C1 segment of cervical spinal cord (tissue), 14 donors: ENCODE measurements at regions not wholly inside any gene's neighbourhood (a gene's known extent, or its start where the extent isn't known, plus 50 kb on each side); places are given as distances from the start of the nearest gene placed in this dataset.
"Not testable (repeated sequence)": the region's sequence is repeated elsewhere in the genome, so short reads cannot be mapped to it uniquely, and the experiment has no call there.

Experiments
- DNase-seq, 14 donors: peaks; one replicate each; lab custom pipeline; 2025; lab: John Stamatoyannopoulos, UW

DNA sequence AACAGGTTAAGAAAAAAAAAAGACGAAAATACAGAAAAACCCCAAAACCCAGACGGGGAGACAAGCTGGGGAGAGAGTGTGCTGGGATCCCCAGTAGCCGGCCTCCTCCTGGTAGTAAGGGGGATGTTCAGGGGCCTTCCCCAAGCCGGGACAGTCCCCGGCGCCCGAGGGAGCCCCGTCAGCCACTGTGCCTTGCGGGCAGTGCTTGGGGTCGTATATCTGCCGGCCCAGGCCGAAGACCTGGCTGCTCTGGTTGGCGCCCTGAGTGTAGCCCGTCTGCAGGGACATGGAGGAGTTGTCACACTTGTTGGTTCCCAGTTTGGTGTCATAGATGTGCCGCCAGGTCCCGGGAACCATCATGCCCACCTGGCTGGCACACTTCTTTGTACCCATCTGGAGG is 287.2 kb upstream of the GADL1 start:
- DNase-seq = no peak

DNA sequence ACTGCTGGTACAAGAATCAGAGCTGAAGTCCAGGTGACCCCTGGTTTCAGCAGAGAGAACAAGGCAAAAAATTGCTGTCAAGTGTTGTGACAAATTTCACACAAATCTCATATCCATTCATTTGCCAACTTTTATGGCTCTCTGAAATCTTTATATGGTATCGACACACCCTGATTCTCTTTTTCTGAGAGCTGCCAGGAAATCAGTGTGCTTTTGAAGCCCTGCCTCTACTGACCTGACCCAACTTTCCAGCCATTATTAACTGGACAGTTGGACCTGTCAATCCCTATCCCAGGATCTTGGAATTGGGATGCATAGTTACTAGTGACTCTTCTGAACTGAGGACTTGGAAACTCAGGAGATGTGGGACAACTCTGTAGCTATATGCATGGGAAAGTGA is 288.2 kb upstream of the GADL1 start:
- no peak for DNase-seq

DNA sequence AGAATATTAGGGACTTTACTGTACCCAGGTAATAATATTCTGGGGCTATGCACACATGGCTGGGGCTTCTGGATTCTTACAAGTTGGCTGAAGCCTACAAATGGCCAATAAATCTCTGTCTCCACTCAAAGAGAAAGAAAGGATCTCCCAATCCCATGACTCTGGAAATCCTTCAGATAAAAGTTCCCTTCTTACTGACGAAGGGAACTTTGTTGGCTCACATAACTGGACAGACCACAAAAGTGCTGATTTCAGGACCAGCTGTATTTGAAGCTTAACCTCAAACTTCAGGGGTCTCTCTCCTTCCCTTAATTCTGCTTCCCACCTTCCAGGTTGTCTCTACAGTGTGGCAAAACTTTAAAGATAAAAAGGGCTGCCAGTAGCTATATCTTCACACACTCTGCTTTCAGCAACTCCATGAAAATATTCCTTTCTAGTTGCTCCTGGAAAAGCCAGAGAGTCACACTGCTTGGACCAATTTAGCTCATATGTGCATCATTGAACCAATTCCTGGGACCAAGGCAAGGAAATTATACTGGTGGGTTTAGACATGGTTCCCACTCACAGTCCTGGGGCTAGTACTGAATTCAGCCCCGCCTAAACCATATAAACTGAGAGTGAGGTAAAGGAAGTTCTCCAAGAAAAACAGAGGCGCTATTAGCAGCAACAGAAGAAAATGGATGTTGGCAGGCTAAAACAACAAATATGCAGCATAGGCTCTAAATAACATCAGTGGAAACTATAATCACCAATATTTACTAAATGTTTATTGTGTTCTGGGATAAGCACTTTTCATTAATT is 290.0 kb upstream of the GADL1 start:
- no peak for DNase-seq

DNA sequence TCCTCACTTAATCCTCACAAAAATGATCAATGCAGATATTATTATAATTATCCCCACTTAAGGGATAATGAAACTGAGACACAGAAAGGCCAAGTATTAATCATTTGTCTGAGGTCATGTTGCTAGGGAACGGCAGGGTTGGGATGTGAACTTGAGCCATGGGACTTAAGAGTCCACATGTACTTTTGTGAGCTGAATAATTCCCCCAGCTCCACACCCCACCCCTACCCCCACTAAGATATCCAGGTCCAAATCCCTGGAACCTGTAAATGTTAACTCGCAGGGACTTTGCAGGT is 290.5 kb upstream of the GADL1 start:
- DNase-seq = no peak

DNA sequence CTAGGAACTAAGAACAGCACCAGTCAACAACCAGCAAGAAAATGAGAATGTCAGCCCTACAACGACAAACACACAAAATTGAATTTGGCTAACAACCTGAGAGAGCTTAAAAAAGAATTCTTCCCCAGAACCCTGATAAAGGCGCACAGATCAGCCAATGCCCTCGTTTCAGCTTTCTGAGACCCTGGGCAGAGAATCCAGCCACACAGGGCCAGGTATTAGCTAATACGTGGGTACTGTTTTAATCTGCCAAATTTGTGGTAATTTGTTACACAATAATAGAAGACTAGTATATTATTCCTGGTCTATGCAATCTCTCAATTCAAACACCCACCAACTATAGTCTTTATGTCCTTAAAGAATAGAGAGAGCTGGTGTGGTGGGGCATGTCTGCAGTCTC is 291.6 kb upstream of the GADL1 start:
- DNase-seq = no peak

DNA sequence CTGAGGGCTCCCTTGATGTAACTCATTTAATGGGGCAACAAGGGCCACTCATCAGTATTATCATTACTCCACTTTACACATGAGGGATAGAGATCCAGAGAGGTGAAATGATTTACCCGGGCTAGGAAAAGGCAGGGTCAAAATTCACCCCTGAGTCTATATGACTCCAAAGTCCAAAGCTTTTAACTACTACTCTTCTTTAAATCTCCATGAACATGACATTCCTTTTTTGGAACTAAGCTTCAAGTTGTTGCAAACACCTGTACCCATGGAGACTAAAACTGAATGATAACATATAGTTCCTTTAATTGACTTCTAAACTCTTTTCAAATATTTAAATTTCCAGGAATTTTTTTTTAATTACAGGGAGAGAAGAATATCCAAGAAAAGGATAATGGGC is 292.9 kb upstream of the GADL1 start:
- no peak for DNase-seq

DNA sequence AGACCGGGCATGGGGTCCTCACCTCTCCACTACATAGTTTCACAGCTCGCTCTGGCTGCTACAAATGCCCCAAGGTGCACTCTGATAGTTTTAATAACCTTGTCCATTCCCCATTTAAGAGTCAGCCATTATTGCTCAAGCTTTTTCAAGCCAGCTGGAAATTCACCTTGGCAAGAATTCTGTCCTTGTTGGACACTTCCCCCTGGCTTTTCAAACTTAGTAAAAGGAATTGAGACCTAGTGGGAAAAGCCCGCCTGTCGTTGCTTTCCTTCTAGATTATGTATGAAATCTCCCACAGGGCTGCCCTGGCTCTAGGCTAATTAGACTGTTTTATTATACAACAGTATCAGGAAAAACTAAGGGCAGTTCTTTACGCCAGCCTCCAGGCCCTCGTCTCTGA is 293.7 kb upstream of the GADL1 start:
- DNase-seq = no peak

DNA sequence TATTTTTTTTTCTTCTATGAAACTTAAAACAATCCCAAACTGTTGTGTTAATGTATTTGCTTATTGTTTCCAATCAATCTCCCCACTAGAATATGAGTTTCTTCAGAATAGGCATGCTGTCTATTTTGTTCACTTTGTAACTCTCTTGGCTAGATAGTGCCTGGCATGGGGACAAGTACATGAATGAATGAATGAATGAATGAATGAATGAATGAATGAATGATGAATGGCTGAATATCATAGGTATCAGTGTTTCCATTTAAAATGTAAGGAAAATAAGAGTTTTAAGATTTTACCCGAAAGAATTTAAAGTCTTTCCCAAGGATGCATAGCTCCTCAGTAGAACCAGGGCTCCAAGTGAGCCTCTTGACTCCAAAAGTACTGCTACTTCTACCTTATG is 294.9 kb upstream of the GADL1 start:
- DNase-seq = no peak

DNA sequence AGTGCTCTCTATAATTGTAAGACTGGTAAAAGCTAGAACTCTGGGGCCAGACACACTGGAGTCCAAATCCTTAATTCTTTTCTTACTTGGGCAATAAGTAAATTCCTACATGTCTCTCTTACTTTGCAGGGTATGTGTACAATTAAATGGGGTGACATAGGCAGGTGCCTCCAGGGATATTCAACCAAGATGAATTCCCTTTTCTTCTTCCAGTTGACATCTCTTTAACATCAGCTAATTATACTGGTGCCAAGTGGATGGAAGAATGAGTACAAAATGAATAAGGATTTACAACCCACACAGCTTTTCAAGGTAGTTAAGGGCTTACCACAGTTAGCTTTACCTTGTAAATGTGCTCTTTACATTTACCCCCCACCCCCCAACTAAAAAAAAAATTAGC is 295.5 kb upstream of the GADL1 start:
- DNase-seq = no peak

DNA sequence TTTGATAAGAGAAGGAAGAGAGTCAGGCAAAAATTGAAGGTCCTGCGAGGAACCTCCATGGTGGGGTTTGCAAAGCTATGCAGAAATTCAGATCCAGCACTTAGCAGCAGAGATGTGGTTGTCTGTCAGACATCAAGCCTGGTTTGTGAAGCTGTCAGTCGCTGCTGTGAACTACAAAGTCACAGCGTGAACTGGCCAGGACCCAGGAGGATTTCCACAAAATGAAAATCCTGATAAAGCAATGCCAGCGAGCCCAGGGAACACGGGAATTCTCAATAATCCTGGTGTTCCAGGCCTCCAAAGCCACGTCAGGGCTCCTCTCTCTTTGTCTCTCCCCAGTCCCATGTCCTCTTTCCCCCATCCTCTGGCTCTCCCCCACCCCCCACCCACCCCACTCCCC is 296.9 kb upstream of the GADL1 start:
- no peak for DNase-seq

DNA sequence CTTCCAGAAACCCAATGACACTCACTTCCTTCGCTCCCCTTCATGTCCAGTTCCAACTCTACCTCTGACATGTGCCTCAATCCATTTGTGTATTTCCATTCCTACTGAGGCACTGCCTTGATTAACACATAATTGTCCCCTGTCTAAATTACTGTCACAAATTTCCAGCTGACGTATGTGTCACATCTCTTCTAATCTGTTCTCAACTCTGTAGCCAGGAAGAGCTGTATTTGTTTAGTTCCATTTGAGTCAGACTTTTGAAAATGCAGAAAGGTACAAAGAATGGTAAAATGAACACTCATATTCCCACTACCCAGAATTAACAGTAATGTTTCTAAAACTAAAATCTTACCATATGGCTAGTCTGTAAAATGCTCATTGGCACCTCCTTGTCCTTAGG is 299.0 kb upstream of the GADL1 start:
- no peak for DNase-seq

DNA sequence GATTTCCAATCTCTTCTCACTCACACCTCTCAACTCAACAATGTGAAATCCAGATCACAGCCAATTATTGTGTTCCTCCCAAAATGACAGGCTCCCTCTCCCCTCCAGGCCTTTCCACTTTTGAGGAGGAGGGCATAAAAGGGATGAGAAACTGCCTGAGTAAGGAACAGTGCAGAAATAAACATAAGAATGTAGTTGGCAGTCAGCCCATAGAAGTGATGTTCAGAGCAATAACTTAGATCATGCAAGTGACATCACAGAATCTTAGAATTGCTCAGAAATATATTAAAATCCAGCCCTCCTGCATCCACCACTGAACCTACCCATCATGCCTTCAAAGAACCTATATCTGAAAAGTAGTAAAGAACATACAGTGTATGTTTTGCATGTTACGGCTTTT is 299.4 kb upstream of the GADL1 start:
- DNase-seq = no peak

DNA sequence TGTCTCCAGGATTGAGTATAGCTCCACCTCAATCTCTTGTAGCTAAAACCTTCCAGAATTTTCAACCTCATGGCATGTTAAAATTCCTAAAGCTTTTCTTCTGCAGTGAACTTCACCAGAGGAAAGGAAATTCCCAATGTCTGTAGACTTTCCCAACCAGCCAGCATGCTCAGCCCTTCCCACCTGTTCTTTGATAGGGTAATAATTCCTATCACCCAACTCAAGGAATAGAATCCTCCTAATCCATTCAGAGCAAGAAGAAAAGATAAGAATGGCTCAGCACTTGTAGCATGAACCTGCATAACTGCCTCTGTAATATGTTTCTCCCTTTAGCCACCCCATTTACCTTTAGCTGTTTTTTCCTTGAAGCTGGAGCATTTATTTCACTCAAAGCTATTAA is 301.8 kb upstream of the GADL1 start:
- DNase-seq = no peak

DNA sequence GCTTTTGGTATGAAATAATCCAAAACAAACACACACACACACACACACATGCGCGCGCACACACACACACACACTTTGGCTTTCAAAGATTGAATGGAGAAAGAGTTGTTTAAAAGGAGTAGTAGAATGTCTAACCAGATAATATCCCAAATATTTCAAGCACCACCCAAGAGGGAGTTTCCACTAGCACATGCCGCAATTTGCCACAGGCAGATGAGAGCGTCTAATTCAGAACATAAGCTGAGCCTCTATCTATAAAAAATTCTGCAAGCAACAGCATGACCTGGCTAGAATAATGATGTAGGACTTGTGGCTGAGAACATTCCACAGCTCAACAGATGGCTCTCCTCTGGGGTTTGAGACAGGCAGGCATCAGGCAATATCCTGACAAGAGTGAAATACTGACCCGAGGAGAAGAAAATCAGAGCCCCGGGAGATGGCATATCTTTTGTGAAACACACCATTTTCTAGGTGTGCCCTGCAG is 302.5 kb upstream of the GADL1 start:
- no peak for DNase-seq

DNA sequence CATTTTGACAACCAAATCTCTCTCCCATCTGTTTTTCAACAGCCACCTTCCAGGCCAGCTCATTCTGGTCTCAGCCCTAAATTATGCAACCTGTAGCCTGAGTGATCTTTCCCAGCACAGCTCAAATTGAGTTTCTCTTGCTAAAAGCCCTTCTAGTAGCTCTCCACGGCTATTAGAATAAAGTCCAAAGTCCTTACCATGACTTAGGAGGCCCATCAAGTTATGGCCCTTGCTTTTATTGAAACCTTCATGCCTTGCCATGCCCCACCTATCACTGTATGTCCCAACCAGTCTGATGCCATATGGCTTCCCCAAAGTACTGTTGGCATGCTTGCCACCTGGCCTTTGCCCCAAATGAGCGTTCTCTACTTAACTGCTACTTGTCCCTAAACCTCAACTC is 303.5 kb upstream of the GADL1 start:
- DNase-seq = no peak

DNA sequence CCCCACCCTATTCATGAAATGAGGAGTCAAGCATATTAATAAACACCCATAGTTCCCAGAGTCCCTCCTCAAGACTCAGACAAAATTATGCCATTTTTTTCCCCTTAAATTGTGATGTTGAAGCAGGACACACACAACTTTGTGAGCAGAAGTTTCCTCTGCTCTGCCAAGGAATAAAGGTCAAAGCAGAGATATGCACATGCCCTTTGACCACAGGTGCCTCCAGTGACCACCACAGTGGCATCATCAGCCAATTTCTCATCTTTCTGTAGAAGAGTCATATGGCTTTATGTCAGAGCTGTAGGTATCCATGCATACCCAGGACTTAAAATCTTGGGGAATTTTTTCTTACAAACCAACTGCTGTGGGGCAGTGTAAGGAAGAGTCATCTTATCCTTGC is 304.4 kb upstream of the GADL1 start:
- DNase-seq = no peak

DNA sequence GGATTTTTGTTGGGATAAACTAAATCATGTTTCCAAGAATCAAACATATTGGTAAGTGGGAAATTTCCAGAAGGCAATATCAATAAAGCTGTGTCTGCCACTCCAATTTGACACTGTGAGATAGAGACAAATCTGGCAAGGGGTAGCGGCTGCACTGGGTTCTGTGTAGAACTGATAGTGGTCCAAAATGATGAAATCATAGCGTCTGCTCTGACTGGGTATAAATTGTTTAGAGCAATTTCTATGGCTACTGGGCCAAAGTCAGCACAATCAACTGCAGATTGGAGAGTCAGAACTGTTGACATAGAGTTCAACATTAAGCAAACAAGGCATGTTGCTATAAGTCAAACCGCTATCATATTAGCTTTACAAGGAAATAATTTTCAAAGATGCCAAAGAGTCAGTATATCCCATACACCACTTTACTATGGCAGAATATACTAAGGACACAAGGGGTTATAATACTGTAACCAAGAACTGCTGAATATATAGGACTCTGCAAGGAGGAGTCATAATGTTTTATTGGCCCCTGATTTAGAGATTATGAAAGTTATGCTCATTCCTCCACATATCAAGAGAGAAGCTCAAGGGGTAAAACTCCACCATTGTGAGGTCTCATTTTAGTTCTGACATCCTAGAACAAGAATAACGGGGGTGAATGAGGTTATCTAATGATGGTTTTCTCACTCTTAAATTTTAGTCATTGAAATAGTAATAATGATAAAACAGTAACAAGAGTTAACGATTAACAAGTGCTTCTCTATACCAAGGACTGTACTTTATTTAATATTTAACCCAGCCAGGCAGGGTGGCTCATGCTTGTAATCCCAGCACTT is 309.7 kb upstream of the GADL1 start:
- no peak for DNase-seq

DNA sequence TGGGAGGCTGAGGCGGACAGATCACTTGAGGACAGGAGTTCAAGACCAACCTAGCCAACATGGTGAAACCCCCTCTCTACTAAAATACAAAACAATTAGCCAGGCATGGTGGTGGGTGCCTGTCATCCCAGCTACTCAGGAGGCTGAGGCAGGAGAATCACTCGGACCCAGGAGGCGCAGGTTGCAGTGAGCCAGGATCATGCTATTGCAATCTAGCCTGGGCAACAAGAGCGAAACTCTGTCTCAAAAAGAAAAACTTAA is 310.3 kb upstream of the GADL1 start:
- not testable (repeated sequence) for DNase-seq

DNA sequence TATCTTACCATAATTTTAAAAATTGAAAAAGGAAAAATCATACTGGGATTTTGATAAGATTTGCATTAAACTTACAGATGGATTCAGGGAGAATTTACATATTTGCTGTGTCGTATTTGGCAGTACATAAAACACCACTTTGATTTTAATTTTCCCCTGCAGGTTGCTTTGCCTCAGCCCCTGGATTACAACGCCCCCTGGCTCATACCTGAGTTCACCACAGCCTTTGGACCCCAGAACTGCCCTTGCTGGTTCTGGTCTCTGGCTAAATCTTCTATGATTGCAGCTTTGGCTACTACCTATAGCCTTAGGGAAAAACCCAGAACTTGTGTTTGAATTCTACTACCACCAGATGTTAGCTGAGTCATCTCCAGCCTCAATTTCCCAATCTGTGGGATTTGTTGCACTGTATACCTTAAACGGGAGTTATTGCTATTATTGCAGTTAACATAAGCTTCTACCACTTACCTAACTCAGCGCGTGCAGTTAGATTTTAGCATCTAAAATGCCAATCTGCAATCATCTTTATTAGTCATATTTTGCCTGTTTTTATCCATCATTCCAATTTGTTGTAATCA is 315.7 kb upstream of the GADL1 start:
- DNase-seq = no peak

DNA sequence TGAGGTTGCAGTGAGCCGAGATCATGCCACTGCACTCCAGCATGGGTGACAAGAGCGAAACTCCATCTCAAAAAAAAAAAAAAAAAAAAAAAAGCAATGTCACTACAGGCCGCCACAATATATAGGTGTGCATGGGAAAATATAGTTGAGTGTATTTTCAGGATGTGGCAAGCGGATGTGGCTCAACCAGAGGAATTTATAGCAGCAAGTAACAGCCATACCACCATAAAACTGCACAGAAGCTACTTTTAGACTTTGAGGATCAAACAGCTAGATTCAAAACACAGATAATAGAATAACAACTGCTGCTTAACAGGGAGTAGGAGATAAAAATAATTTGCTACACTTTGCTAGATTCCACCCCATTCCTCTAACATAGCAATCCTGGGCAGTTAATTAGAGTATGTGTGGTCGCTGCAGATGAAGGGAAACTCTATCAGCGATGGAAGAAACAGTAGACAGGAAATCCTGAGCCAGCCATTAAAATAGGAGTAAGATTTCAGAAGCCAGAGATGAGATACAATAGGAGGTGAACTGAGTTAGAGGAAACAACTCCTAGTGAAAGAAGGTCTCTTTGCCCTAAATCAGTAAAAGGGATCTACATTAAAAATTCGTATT is 318.7 kb upstream of the STT3B start:
- DNase-seq = no peak

DNA sequence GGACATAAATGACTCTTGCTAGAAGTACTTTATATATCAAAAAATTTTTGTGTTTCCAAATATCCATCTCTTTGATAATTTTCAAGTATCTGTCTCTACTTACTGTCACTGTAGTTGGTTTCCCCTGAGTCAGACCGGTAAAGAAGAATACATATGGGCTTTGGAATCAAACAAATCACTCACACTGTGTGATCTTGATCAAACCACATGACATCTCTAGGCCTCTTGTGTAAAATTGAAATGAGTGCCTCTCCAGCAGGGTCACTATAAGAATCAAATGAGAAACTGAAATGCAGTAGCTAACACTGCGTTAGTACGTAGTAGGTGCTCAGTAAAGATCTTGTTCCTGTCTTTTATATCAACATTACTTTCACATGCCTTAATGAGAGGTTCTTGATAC is 314.6 kb upstream of the STT3B start:
- no peak for DNase-seq

DNA sequence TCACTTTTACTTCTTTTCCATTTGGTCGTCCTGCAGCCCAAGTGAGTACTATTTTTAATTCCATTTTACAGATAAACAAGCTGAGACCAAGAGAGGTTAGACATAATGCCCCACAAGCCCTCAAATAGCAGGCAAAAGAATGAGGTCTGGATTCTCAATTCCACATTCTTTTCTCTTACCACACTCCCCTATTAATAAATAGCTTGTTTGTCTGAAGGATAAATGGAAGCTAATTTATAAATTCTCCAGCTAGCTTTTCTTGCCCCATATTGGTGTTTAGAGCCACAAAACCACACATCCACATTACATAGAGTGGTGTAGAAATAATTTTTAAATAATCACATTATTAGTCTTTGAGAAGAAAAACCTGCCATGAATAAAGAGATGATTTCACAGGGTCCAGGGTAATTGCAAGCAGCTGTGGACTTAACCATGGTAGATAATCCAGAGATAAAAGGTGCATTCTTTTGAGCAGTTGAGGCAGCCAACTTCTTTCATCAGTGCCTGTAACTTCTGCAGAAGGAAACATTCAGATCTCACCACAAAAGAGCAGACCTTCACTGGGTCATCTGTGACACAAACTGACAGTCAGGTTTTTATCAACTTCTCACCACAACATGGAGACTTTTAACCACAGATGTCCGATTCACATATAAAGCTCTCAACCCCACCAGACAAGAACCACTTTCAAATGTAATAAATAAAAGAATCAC is 313.4 kb upstream of the STT3B start:
- DNase-seq = no peak
